ENCODE measurements at regions not wholly inside any gene's neighbourhood (a gene's known extent, or its start where the extent isn't known, plus 50 kb on each side); places are given as distances from the start of the nearest gene placed in this dataset.

GRCh38 chr3:126252373-126252772, 72.0 kb upstream of the ALDH1L1 start:
- TF ChIP-seq POLR2AphosphoS5 (IDR thresholded peaks at IDR 0.05): no peak
- TF ChIP-seq, protein P1, sequence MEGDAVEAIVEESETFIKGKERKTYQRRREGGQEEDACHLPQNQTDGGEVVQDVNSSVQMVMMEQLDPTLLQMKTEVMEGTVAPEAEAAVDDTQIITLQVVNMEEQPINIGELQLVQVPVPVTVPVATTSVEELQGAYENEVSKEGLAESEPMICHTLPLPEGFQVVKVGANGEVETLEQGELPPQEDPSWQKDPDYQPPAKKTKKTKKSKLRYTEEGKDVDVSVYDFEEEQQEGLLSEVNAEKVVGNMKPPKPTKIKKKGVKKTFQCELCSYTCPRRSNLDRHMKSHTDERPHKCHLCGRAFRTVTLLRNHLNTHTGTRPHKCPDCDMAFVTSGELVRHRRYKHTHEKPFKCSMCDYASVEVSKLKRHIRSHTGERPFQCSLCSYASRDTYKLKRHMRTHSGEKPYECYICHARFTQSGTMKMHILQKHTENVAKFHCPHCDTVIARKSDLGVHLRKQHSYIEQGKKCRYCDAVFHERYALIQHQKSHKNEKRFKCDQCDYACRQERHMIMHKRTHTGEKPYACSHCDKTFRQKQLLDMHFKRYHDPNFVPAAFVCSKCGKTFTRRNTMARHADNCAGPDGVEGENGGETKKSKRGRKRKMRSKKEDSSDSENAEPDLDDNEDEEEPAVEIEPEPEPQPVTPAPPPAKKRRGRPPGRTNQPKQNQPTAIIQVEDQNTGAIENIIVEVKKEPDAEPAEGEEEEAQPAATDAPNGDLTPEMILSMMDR (IDR thresholded peaks at IDR 0.05): no peak
- no peak for TF ChIP-seq POLR2A (IDR thresholded peaks at IDR 0.05)

Measured in upper lobe of left lung (tissue), 4 donors.